Raji (cell line): ENCODE measurements at regions not wholly inside any gene's neighbourhood (a gene's known extent, or its start where the extent isn't known, plus 50 kb on each side); places are given as distances from the start of the nearest gene placed in this dataset.

ENCODE experiments used
- POLR2A ChIP-seq: IDR thresholded peaks from 2 replicates; pipeline ENCODE4 v1.6.1; 2011; ENCODE audit warnings: low read depth, low read length, control low read depth; ENCODE audit not compliant: insufficient read depth

- TF ChIP-seq POLR2A = no peak
These were observed 390.8 kb downstream of the DTWD2 start for GRCh38 chr5:118597543-118597942.

GRCh38 chr5:118596255-118596654, 392.1 kb downstream of the DTWD2 start:
- TF ChIP-seq POLR2A = no peak

GRCh38 chr5:118593003-118593328, 395.4 kb downstream of the DTWD2 start:
- no peak for TF ChIP-seq POLR2A

DNA sequence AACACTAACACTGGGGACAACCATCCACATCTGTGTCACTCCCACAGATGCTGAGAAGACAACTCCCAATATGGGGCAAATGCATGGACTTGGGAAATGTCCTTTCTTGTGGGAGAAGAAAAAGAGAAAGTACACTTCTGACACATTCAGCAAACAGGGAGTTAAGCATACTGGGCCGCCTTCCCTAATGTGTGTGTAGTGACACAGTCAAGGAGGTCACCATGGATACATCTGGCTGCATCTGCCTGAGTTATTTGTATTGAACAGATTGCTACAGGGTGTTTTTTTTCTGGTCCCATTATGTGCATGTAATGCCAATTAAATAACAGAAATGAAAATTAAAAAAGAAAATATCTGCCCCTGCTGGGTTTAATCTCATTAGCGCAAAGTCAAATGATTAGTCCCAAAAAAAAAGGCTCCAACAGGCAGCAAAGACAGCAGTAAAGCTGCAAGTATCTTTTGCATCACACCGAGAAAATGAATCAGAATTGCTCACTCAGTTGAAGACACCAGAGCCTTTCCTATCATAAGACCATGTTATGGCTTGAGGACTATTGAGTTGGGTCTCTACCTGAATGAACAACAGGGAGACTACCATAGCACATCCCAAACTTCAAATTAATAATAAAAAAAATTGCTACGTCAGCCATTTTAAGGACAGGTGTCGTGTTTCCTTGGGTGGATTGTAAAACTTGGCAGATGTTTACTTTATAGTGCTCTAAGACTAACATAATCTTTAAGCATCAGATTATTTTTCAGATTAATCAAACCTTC, 395.9 kb downstream of the DTWD2 start:
- TF ChIP-seq POLR2A = no peak

DNA sequence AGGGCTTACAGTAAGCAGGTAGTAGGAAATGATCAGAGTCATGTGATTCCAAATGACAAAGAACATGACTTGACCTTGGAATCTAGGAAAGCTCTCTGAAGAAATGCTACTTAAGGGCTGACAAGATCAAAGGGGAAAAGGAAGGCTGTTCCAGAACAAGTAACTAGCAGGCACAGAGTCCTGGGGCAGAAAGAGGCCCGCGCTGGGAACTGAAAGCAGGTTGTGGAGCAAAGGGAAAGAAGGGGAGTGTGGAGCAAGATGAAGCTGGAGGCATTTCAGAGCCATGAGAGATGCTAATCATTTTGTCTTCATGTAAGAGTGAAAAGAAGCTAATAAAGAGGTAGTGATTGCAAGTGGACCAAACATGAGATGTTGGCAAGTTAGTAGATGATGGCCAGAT, 397.5 kb downstream of the DTWD2 start:
- TF ChIP-seq POLR2A = no peak

DNA sequence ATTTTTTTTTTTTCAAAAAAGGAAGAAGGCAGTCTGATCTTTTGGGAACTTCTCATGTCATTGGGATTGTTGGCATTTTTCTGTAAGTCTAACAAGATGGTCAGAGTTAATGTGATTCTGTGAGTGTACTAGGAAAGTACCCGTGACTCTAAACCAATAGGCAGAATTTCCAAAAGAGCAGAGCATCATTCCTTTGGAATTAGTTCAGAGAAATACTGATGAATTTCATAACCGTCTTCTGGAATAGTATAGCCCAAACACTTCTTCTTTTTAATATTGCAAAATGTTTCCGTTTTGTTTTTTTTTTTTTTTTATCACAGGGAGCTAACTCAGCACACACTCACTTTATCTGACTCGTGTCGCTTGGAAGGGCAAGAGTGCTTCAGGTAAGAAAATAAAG, 407.4 kb downstream of the DTWD2 start:
- TF ChIP-seq POLR2A = no peak

- no peak for TF ChIP-seq POLR2A
These were observed 410.3 kb downstream of the DTWD2 start for GRCh38 chr5:118578093-118578492.

DNA sequence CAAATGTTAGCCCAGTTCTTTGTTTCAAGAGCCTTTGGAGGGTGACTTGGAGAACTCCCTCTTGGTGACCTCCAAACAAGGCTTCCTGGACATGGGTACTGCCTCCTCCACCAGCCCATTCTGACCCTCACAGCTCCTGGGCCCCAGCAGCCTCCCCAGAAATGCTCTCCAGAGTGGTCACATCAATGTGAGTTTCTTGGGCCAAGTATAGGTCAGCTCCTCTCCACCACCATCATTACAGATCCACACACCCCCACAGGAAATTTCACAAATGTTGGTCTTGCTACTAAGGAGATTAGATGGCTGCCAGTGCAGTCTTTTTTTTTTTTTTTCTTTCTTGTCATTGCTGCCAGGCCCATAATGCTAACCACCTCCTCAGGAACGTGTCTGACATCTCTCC, 410.7 kb downstream of the DTWD2 start:
- TF ChIP-seq POLR2A = no peak

GRCh38 chr5:118565335-118565971, 422.9 kb downstream of the DTWD2 start:
- TF ChIP-seq POLR2A = no peak

- no peak for TF ChIP-seq POLR2A
These were observed 426.4 kb downstream of the DTWD2 start for GRCh38 chr5:118561971-118562370.

DNA sequence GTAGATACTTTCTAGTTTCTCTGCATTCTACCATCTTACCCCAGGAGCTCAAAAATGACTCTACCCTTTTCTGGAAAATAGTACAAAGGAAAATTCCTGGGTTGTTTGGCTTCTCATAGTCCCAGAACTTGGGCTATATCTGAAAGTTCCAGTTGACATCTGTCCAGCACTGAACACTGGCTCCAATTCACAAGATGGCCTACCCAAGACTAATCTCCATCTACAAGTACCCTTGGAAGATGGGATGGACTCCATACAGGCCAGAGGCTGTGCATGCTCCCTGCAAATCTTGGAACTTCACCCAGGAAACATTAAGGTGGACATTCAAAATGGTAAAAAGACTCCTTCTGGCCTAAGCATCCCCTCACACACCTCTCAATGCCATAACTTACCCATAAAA, 427.1 kb downstream of the DTWD2 start:
- no peak for TF ChIP-seq POLR2A

DNA sequence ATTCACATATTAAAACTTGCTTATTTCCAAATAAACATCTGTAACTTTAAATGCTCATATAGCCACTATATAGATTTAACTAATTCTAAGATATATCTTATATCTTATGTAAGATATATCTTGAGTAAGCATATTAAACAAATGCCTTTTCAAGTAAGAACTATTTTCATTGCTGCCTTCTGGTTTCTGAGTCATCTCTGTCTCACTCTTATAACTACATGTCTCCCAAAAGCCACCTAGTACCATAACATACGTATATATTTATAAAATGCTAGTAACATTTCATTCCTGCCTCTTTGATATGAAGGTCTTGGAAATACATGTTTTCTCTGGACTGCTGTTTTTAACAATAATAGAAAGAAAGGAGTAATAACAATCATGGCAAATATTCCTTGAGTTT, 429.5 kb downstream of the DTWD2 start:
- TF ChIP-seq POLR2A = no peak

DNA sequence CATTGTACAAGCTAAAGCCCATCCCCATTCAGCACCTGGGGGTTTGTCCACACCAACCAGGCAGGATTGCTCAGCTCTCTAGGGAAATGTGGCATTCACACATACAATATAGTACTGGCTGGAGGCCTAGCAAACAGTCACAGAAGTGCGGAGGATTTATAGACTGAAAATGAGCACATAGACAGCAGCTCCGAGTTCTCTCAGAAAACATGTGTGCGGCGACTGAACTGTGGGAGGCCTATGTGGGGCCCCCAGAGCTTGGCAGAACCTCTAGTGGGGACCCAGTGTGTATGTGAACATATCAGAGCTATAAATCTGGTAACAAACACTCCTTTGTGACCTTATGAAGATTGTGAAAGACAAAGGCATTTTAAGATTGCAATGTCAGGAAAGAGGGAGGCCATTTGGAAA, 431.1 kb downstream of the DTWD2 start:
- no peak for TF ChIP-seq POLR2A

DNA sequence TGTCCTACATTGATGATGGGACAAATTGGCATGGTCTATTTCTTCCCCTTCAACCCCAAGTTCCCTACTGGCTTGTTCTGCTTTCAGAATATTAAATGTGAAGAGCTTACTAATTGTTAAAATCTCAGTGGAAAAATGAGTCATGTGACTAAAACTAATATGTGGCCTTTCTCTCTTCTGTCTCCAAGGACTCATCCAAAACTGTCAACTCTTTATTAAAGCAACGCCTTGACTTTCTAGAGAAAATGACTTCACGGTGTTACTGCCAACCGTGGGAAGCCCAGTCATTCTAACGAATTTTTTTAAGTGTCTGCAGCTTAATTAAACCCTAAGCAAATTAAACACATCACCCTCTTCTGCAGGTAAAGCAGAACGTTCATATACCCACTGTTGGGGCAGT, 431.6 kb downstream of the DTWD2 start:
- no peak for TF ChIP-seq POLR2A

GRCh38 chr5:118555727-118556126, 432.6 kb downstream of the DTWD2 start:
- no peak for TF ChIP-seq POLR2A

- TF ChIP-seq POLR2A = no peak
These were observed 433.4 kb downstream of the DTWD2 start for GRCh38 chr5:118554981-118555380.

DNA sequence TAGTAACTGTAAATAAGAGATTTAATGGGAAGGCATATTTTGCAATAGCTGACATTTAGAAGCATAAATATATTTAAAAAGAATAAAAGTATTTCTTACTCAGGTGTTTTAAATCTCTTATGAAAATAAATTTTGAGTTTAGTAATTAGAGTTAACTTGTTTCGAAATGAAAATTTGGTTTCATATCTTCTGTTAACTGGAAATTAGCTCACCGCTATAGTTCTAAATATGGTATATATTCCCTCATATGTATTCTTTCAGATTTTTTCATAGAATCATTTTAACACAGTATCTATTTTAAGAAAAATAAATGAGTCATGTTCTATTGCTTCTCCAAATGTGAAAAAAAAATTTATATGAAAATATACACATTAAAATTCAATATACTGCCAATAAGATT, 434.1 kb downstream of the DTWD2 start:
- TF ChIP-seq POLR2A = no peak
